GM13977 (cell line): ENCODE measurements at regions not wholly inside any gene's neighbourhood (a gene's known extent, or its start where the extent isn't known, plus 50 kb on each side); places are given as distances from the start of the nearest gene placed in this dataset.

Experiments used
- DNase-seq: peaks from one replicate; pipeline ENCODE4 v3.0.0; 2012; ENCODE audit warnings: low spot score
- in situ Hi-C: fragments of 300-500 bp; cut with MboI; formaldehyde crosslinking; loops from one replicate; pipeline ENCODE4 v1.12.0; 2022; ENCODE audit warnings: low sequenced_read_pairs, low pct_unique_long_range_greater_than_20kb, mixed read lengths, inconsistent platforms; ENCODE audit not compliant: unreplicated experiment
- TF ChIP-seq, protein P1 (sequence below): IDR thresholded peaks from 2 replicates; pipeline ENCODE4 v1.5.1; 2012; ENCODE audit warnings: mild to moderate bottlenecking, control low read depth; ENCODE audit not compliant: insufficient read depth; ENCODE audit errors: extremely low read depth, missing control alignments

DNA sequence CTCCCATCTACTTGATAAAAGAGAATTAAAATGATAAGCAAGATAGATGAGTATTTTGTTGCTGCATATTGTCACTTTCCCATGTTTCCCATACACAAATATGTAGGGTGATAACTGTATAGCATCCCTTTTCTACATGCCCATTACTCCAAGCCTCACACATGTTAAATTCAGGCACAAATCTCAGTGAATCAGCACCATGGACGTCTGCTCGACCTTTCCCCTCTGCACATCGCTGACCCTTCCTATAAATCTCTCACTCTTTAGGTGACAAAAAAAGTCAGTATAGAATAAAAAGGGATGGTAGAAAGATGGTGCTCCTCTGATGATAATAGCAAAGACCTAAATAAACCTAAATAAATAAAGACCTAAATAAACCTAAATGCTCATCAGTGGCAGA, 1097.7 kb upstream of the C9orf72 start:
- in situ Hi-C loops: no loop called here
- no peak for DNase-seq
- TF ChIP-seq, protein P1, sequence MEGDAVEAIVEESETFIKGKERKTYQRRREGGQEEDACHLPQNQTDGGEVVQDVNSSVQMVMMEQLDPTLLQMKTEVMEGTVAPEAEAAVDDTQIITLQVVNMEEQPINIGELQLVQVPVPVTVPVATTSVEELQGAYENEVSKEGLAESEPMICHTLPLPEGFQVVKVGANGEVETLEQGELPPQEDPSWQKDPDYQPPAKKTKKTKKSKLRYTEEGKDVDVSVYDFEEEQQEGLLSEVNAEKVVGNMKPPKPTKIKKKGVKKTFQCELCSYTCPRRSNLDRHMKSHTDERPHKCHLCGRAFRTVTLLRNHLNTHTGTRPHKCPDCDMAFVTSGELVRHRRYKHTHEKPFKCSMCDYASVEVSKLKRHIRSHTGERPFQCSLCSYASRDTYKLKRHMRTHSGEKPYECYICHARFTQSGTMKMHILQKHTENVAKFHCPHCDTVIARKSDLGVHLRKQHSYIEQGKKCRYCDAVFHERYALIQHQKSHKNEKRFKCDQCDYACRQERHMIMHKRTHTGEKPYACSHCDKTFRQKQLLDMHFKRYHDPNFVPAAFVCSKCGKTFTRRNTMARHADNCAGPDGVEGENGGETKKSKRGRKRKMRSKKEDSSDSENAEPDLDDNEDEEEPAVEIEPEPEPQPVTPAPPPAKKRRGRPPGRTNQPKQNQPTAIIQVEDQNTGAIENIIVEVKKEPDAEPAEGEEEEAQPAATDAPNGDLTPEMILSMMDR: no peak

DNA sequence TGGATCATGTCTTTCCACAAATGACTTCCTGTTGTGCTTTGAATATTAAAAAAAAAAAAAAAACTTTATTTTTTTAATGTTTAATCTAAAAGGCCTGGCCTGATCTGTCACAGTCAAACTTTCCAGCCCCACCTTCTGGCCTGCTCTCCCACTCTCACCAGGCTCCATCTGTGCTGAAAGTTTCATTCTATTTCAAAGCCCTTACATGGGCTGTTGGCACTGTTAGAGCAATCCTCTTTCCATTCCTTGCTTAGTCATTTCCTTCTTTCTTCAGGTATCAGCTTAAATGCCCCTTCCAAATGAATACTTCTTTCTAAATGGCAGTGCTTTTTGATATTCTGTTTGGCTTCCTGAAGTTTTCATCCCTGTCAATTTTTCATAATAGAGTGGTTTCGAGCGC, 1104.8 kb upstream of the C9orf72 start:
- DNase-seq: no peak
- TF ChIP-seq, protein P1: no peak
- in situ Hi-C loops: no loop called here

DNA sequence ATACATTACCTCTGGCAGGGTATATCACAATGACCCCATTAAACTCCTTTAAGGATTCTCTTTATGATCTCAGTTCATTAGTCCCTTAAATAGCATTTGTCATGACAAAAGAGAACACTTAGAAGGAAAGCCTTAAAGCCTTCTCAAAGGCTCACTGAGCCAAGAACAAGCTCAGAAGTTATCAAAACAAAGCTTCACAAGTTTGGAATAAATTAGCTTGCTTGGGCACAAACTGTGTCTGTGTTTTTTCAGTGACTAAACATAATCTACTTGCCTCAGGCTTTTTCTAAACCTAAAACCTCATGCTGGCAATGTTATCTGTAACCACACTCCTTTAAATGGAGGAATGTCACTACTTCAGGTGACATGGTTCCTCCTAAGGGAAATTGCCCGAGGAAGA, 1114.9 kb upstream of the C9orf72 start:
- in situ Hi-C loops: no loop called here
- TF ChIP-seq, protein P1: no peak
- DNase-seq: no peak

DNA sequence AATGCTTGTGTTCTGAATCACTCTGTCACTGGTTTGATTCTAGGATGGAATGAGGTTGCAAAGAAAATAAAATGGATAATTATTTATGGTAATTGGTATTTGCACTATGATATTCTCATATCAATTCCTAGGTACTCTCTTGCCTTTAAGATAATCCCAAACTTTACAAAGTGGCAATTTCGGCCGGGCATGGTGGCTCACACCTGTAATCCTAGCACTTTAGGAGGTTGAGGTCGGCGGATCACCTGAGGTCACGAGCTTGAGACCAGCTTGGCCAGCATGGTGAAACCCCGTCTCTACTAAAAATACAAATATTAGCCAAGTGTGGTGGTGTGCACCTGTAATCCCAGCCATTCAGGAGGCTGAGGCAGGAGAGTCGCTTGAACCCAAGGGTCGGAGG, 1118.7 kb upstream of the C9orf72 start:
- TF ChIP-seq, protein P1: no peak
- DNase-seq: no peak
- in situ Hi-C loops: no loop called here

DNA sequence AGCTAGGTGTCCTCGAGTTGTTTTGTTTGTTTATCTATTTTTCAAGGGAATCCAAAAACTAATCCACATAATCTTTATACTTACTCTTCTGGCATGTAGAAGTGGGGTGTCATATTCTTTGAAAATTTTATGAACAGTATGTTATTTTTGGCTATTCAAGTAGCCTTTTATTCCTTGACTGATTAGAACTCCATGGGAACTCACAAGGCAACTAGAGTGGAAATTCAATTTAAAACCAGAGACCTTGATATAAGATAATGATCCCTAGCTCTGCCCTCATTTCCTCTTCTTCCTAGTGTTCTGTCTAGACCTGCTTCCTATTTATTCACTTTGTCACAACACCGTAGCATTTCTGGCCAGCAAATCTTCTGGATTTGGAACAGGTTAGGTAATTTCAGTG, 1123.7 kb upstream of the C9orf72 start:
- TF ChIP-seq, protein P1: no peak
- in situ Hi-C loops: no loop called here
- DNase-seq: no peak

DNA sequence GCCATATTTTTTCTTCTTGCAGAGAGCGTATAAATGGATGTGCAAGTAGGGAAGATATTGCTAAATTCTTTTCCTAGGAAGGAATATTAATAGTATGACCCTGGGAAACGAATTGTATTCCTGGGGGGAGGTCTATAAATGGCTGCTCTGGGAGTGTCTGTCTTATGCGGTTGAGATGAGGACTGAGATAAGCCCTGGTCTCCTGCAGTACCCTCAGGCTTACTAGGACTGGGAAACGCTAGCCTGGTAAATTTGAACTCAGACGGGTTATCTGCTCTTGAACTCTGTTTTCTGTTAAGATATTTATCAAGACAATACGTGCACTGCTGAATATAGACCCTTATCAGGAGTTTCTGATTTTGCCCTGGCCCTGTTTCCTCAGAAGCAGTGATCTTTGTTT, 1126.4 kb upstream of the C9orf72 start:
- TF ChIP-seq, protein P1: no peak
- in situ Hi-C loops: no loop called here
- no peak for DNase-seq

DNA sequence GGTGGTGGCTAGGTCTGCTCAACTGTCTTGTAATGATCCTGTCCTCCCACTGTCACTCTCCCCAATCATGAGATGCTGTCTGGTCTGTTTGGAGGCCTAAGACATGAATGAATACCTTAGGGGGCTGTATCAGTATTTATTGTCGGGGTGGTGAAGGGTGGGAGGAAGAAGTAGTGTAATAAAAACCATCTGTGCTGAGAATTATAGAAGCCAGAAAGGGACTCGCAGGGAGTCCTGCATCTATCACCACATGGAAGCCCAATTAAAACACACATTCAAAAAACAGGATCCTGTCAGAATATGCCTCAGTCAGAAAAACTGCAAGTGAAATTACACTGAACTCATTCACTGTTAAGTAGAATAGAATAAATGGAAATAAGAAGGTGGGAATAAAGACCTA, 1134.3 kb upstream of the C9orf72 start:
- DNase-seq: no peak
- in situ Hi-C loops: no loop called here
- TF ChIP-seq, protein P1: no peak
